SKM-1 (cell line): ENCODE measurements at regions not wholly inside any gene's neighbourhood (a gene's known extent, or its start where the extent isn't known, plus 50 kb on each side); places are given as distances from the start of the nearest gene placed in this dataset.
"Not testable (repeated sequence)": the region's sequence is repeated elsewhere in the genome, so short reads cannot be mapped to it uniquely, and the experiment has no call there.

Experiments
- DNase-seq: peaks from one replicate; lab custom pipeline; 2025; ENCODE audit not compliant: unreplicated experiment; lab: John Stamatoyannopoulos, UW

DNA sequence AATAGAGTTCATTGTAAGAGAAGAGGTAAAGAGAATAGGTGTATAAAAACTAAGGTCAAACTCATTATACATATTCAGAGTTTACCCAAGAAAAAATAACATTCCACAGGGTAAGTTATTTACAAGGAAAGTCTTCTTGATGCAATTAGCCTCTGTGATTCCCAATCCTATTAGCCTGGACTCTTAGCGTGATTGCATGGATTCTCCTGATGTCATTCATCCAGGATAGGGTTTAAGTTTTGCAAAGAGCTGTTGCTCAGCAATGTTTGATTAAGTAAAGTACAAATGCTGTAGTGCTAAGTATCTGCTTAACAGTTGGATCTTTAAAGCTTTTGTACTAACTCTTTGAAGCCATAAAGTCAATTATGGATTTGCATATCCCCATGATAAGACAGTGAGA is 767.8 kb upstream of the LUZP2 start:
- no peak for DNase-seq

DNA sequence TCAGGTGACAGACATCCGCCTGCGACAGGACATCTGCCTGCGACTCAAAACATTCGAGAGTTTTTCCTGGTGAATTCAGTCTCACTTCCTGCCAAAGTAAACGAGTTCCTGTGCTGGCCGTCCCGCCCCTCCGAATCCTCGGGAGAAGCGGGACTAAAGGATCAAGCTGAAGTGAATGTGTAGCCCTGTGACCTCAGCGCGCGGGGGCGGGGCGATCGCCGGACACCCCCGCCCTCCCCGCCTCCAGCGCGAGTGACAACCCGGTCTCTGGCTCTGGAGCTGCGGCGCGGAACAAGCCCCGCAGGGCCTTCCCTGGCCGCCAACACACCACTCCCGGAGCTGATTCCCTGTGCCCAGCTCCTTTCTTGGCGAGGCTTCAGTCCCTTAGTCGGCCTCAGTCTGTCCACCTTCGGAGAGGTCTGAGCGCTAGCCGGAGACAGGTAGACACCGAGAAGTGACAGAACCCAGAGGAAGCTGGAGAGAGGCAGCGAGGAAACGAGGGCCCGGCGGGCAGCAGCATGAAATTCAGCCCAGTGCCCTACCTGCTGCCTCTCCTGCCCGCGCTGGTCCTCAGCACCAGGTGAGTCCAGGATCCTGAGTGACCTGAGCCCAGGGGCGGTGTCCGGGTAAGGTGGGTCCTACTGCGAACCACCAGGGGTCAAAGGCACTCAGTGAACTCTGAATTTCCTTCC is 766.4 kb upstream of the LUZP2 start:
- no peak for DNase-seq

- DNase-seq = no peak
Observed at GRCh38 chr11:23732026-23732425, 764.8 kb upstream of the LUZP2 start.

GRCh38 chr11:23746896-23747295 is 750.0 kb upstream of the LUZP2 start:
- no peak for DNase-seq

DNA sequence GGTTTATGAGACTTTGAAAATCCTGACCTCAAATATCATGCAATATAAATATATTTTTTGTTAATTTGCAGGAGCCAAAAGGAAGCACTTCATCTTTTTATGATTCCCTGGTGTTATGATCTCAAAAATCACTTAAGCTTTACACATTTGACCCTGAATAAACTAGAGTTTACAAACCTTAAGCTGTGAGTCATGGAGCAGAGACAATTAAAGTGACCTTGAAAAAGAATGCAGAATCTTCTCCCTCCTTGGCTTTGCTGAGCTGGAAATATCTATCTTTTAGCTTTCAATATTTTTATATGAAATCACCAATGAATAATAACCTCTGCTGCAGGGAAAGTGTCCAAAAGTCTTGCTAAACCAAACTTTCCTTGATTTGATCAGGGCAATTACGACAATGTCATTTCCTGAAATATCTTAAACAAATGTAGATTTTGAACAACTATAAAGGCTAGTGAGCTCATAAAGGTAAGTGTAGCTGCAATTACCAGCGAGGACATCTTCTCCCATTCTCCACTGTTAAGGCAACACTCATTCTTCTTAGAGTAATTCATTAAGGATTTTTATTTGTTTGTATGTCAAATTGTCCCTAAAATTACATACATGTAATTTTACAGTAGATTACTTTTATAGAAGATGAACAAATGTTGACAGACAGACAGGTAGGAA is 747.0 kb upstream of the LUZP2 start:
- DNase-seq = no peak

- DNase-seq = no peak
Observed at GRCh38 chr11:23751280-23751679, 745.6 kb upstream of the LUZP2 start.

GRCh38 chr11:23755076-23755475 is 741.8 kb upstream of the LUZP2 start:
- no peak for DNase-seq

- no peak for DNase-seq
Observed at GRCh38 chr11:23755769-23756168, 741.1 kb upstream of the LUZP2 start.

DNA sequence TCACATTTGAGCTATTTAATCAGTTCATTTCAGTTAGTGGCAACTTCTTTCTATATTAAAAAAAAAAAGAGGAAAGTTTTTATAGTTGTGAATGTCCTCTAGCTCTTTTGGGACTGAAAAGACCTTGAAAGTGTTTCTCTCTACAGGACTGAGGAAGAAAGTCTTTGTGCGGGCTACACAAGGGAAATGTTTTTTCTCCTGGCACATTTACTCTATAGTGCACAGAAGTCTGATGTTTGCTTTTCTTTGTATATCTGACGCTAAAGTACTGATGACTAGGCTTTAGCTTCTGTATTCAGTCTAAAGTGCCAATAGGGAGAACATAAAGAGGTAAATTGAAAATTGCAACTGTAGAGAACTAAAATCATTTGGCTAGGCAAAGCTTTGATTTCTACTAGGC is 737.4 kb upstream of the LUZP2 start:
- DNase-seq = no peak

- DNase-seq = no peak
Observed at GRCh38 chr11:23764286-23764685, 732.6 kb upstream of the LUZP2 start.

GRCh38 chr11:23765682-23766252 is 731.1 kb upstream of the LUZP2 start:
- DNase-seq = no peak

DNA sequence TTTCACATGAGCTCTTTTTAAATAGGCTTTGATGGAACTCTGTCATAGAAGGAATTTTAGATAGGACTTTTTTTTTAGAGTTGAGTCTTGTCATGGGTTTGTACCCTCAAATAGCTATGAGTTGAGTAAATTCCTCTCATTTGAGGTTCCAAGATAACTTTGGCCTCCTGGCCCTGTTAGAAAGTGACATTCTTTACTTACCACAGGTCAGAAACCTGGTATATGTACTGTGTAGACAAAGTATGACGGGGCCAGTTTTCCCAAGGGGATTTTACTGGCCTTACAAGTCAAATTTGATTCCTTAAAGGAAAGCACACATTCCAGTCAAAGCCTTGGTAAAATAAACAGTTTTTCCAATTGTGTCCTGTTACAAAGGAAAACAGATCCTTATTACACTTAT is 729.3 kb upstream of the LUZP2 start:
- DNase-seq = no peak

DNA sequence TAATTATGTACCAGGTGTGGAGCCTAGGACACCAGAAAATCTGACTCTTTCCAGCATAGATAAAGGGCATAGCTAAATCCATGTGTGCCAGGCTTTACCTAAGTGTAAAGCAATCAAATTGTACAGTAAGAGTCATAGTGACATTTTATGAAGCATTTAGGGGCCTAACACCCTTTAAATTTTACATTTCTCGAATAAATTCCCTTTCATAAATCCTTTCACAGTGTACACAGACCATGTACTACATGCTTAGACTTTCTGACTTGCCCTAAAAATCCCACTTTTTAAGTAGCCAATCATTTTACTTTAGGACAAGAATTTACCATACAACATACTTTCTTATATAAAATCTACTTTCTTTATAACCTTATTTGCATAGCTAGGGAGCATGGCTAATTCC is 727.6 kb upstream of the LUZP2 start:
- DNase-seq = no peak

- no peak for DNase-seq
Observed at GRCh38 chr11:23772081-23772480, 724.8 kb upstream of the LUZP2 start.

DNA sequence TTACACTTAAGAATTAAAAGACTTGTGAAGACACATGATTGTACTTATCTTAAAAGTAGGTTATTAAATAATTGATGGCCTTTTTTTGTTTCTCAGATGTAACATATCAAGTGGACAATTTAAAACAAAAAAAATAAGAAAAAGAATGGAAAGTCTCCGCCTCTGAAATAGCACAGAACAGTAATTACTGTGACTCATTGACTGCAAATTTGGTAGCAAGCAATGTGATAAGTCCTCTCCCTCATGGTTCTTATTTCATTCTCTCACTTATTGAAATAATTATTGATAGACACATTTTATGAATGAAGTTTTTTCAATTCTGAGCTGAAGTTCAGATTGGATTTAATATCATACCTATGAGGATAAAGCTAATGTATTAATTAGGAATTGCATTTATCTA is 717.9 kb upstream of the LUZP2 start:
- DNase-seq = no peak

DNA sequence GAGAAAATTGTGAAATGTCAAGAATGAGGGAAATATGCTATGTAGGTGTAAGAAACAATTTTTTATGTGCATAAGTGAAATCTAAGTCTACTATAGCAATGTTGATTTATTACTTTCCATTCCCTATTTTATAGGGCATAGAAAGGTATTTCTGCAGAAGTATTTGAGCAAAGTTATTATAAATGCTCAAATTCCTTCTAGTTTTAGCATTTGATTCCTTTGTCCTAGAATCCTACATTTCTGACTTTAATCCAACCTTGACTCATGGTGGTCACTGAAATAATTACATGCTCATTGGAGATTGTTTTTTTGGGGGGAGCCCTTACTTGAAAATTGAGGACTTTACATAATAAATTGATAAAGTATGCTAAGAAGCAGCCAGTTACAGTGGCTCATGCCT is 716.6 kb upstream of the LUZP2 start:
- no peak for DNase-seq

DNA sequence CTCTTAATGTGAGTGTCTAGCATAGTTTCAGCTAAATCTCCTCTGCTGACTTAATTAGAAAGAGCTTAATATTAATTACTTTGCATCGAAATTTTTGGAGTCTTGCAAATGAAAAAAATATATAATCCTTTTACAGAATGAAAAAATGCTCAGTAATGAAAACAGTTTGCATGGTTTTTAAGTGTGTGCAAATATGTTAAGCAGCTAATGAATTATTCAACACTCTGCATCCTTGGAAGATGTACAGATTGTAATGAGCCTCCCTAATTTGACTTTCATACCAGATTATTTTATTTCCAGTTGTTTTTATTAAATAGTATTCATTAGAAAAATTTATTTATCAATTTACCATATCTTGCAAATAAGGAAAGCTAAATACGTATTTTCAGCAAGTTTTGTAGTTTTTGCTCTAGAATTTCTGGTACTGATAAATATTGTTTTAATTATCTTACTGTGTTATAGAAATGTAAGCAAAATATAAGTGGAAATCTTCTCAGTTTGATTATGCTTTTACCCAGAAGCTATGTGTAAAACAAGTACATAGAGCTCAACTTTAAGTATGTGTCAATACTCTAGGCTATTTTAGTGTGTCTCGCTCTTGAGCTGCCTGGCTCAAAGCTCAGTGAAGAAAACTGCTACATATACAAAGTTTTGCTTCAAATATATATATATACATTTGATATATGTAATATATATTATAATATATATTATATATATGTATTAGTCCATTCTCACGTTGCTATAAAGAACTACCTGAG is 714.9 kb upstream of the LUZP2 start:
- no peak for DNase-seq

- not testable (repeated sequence) for DNase-seq
Observed at GRCh38 chr11:23786974-23787373, 709.9 kb upstream of the LUZP2 start.

DNA sequence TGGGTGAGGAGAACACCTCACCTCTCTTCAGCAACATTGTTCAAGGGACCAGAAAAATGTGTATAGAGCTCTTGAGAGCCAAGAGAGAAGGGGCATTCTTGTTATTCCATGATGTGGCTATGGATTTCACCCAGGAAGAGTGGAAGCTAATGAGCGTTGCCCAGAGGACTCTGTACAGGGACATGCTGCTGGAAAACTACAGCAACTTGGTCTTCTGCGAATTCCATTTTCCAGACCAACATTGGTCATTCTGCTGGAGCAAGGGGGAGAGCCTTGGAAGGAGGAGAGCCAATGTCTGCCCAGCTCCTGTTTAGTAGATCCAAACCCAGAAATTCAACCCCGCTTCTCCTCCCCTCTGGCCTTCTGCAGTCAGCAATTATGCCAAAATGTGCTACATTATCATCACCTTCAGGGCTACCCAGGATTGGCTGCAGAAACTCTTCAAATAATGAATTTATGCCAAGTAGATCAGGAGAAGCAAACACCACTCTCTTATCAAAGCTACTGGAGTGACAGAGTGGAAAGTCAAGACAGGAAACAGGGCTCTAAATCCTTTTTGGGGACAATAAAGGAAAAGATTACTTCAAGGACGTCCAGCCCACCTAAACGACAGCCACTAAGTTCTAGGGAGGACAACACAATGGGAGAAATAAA is 707.5 kb upstream of the LUZP2 start:
- no peak for DNase-seq

GRCh38 chr11:23789938-23790371 is 706.9 kb upstream of the LUZP2 start:
- DNase-seq = no peak
